ENCODE measurements at regions not wholly inside any gene's neighbourhood (a gene's known extent, or its start where the extent isn't known, plus 50 kb on each side); places are given as distances from the start of the nearest gene placed in this dataset.

GRCh38 chr2:46239175-46239846, 57.9 kb upstream of the EPAS1 start:
- Mint-ChIP-seq H3K27me3 (no peaks in the 10 kb centered on the region), H3K4me3 (peak overlapping the region; percentile 60), H3K27ac (peak overlapping the region; percentile 83), H3K9me3 (no peaks in the 10 kb centered on the region), H3K36me3 (ENCODE audit: low read depth) (peaks cover 5% of the 10 kb centered on the region), H3K4me1 (peaks cover 25% of the 10 kb centered on the region)
- ATAC-seq (replicated peaks) = peak; percentile 73

- Mint-ChIP-seq H3K27me3 (no peaks in the 10 kb centered on the region), H3K4me1 (peaks cover 25% of the 10 kb centered on the region), H3K27ac (peak overlapping the region; percentile 83), H3K9me3 (no peaks in the 10 kb centered on the region), H3K36me3 (ENCODE audit: low read depth) (peaks cover 5% of the 10 kb centered on the region), H3K4me3 (peak overlapping the region; percentile 60)
- ATAC-seq (replicated peaks) = peak; percentile 93
Measured at GRCh38 chr2:46239847-46240181, 57.4 kb upstream of the EPAS1 start.

GRCh38 chr2:46241344-46241743, 55.9 kb upstream of the EPAS1 start:
- Mint-ChIP-seq H3K4me3 (peak overlapping the region; percentile 6), H3K36me3 (ENCODE audit: low read depth) (peaks cover 5% of the 10 kb centered on the region), H3K27me3 (no peaks in the 10 kb centered on the region), H3K9me3 (no peaks in the 10 kb centered on the region), H3K27ac (peak overlapping the region; percentile 20), H3K4me1 (peaks cover 25% of the 10 kb centered on the region)
- peak; percentile 11 for ATAC-seq (replicated peaks)

- Mint-ChIP-seq H3K4me3 (no peak overlapping the region), H3K27me3 (no peaks in the 10 kb centered on the region), H3K9me3 (no peaks in the 10 kb centered on the region), H3K27ac (no peak overlapping the region), H3K36me3 (ENCODE audit: low read depth) (no peaks in the 10 kb centered on the region), H3K4me1 (peaks cover 8% of the 10 kb centered on the region)
- no peak for ATAC-seq (replicated peaks)
Measured at GRCh38 chr2:46245869-46246268, 51.3 kb upstream of the EPAS1 start.

GRCh38 chr2:46246790-46247189, 50.4 kb upstream of the EPAS1 start:
- Mint-ChIP-seq H3K4me1 (no peaks in the 10 kb centered on the region), H3K36me3 (ENCODE audit: low read depth) (no peaks in the 10 kb centered on the region), H3K4me3 (no peak overlapping the region), H3K27ac (no peak overlapping the region), H3K9me3 (no peaks in the 10 kb centered on the region), H3K27me3 (no peaks in the 10 kb centered on the region)
- ATAC-seq (replicated peaks) = no peak
